SU-DHL-6 (cell line): ENCODE measurements at regions not wholly inside any gene's neighbourhood (a gene's known extent, or its start where the extent isn't known, plus 50 kb on each side); places are given as distances from the start of the nearest gene placed in this dataset.

Experiments
- H2AFZ ChIP-seq: fragments of 200-600 bp; sonication (generic); 2 replicates; pipeline ENCODE4 v1.6.1; 2014; ENCODE audit warnings: low read depth, mild to moderate bottlenecking, moderate library complexity, mixed read lengths, antibody characterized with exemption, low read length; ENCODE audit not compliant: severe bottlenecking
- H3F3A ChIP-seq: fragments of 200-600 bp; shearing (Covaris generic); 2 replicates; pipeline ENCODE4 v1.6.0; 2016; ENCODE audit warnings: antibody characterized with exemption, mild to moderate bottlenecking; ENCODE audit not compliant: insufficient read depth
- H3K27ac ChIP-seq: fragments of 200-600 bp; sonication (generic); 2 replicates; pipeline ENCODE4 v1.5.1; 2016; ENCODE audit warnings: low read depth, mild to moderate bottlenecking, low read length, moderate library complexity, mixed read lengths
- H3K27me3 ChIP-seq: fragments of 200-600 bp; sonication (generic), shearing (Covaris generic); 2 replicates; pipeline ENCODE4 v1.6.0; 2014; ENCODE audit warnings: mild to moderate bottlenecking, low read length
- H3K36me3 ChIP-seq: fragments of 200-600 bp; sonication (generic); 2 replicates; pipeline ENCODE4 v1.6.1; 2014; ENCODE audit warnings: mild to moderate bottlenecking, low read length, mixed read lengths
- H3K4me2 ChIP-seq: fragments of 300-600, 200-600 bp; shearing (Covaris generic), sonication (generic); 2 replicates; pipeline ENCODE4 v1.6.0; 2014; ENCODE audit warnings: low read length, low read depth, mild to moderate bottlenecking; ENCODE audit not compliant: poor library complexity, severe bottlenecking
- H3K4me3 ChIP-seq: fragments of 200-600 bp; sonication (generic); 2 replicates; pipeline ENCODE4 v1.5.1; 2014; ENCODE audit warnings: antibody characterized with exemption, low read length, mild to moderate bottlenecking, mixed read lengths; ENCODE audit not compliant: insufficient read depth, poor library complexity, severe bottlenecking
- H3K79me2 ChIP-seq: fragments of 200-600 bp; sonication (generic); 2 replicates; pipeline ENCODE4 v1.6.1; 2014; ENCODE audit warnings: mild to moderate bottlenecking, low read length, moderate library complexity; ENCODE audit not compliant: insufficient read depth
- H3K9ac ChIP-seq: fragments of 200-600 bp; sonication (generic); 2 replicates; pipeline ENCODE4 v1.7.0; 2014; ENCODE audit warnings: mild to moderate bottlenecking, low read length
- H3K9me2 ChIP-seq: fragments of 200-600 bp; sonication (generic); replicated peaks from 2 replicates; pipeline ENCODE4 v1.6.1; 2014; ENCODE audit warnings: low read length; ENCODE audit not compliant: insufficient read depth
- H3K9me3 ChIP-seq: fragments of 200-600 bp; sonication (generic); 2 replicates; pipeline ENCODE4 v1.6.1; 2014; ENCODE audit warnings: low read length, mixed read lengths; ENCODE audit not compliant: insufficient read depth
- H4K20me1 ChIP-seq: fragments of 200-600 bp; sonication (generic); 2 replicates; pipeline ENCODE4 v1.6.1; 2014; ENCODE audit warnings: low read depth, mild to moderate bottlenecking, antibody characterized with exemption, low read length, moderate library complexity, mixed read lengths
- CTCF ChIP-seq: fragments of 200-600 bp; sonication (generic); IDR thresholded peaks from one replicate; pipeline ENCODE4 v1.5.1; 2017; ENCODE audit warnings: antibody characterized with exemption, mild to moderate bottlenecking, low read length, moderate library complexity; ENCODE audit not compliant: insufficient read depth, poor library complexity, severe bottlenecking
- EZH2phosphoT487 ChIP-seq: fragments of 200-600 bp; sonication (generic), shearing (Covaris generic); conservative IDR thresholded peaks from 2 replicates; pipeline ENCODE4 v1.6.1; 2018; ENCODE audit warnings: mild to moderate bottlenecking, antibody characterized with exemption, low read length, moderate library complexity, mixed read lengths

DNA sequence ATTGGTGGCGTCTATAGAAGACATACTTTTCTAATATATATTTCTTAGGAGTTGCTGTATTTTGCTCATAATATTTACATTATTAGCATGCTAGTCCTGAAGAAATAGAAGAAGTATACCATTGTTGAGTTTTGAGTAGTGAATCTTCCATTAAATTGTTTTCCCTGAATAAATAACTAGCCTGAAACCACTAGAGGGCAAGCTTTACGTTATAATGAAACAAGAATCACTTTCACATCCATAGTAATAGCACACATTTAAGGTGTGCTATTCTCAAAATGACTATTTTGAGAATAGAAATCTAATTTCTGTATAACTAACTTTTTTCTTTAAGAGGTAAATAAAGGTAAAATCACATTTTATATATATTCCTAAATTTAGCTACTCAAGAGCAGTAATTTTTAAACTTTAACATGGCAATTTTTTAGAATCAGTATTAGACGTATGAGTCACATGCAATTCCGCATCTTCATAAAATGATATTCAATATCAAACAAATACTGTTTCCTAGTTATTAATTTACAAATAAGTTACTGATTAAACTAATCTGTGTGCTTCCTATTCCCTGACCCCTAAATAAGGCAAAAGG is 213.2 kb upstream of the MANEA start:
- no peaks in the 10 kb centered on the region for H3K9me3 ChIP-seq
- H3K27me3 ChIP-seq = no peaks in the 10 kb centered on the region
- H3K36me3 ChIP-seq = no peaks in the 10 kb centered on the region
- no peaks in the 10 kb centered on the region for H3K9me2 ChIP-seq
- no peak overlapping the region for H3K4me2 ChIP-seq
- no peak overlapping the region for H2AFZ ChIP-seq
- no peak overlapping the region for H3K9ac ChIP-seq
- no peak overlapping the region for H3K4me3 ChIP-seq
- no peaks in the 10 kb centered on the region; the same call in 1 of the 2 replicates for H4K20me1 ChIP-seq
- H3F3A ChIP-seq = no peaks in the 10 kb centered on the region
- H3K27ac ChIP-seq = no peak overlapping the region
- H3K79me2 ChIP-seq = no peaks in the 10 kb centered on the region
- TF ChIP-seq EZH2phosphoT487 (no peak), CTCF (peak; percentile 36)

- H4K20me1 ChIP-seq = no peaks in the 10 kb centered on the region; the same call in 1 of the 2 replicates
- no peak overlapping the region for H3K4me2 ChIP-seq
- no peak overlapping the region for H3K9ac ChIP-seq
- no peak overlapping the region for H3K27ac ChIP-seq
- no peaks in the 10 kb centered on the region for H3K9me2 ChIP-seq
- H3K4me3 ChIP-seq = no peak overlapping the region
- H3F3A ChIP-seq = no peaks in the 10 kb centered on the region
- no peaks in the 10 kb centered on the region for H3K9me3 ChIP-seq
- TF ChIP-seq CTCF = no peak
- no peak for TF ChIP-seq EZH2phosphoT487
- H3K79me2 ChIP-seq = no peaks in the 10 kb centered on the region
- no peaks in the 10 kb centered on the region for H3K36me3 ChIP-seq
- H3K27me3 ChIP-seq = no peaks in the 10 kb centered on the region
- H2AFZ ChIP-seq = no peak overlapping the region
Observed at GRCh38 chr6:95365454-95365853, 211.9 kb upstream of the MANEA start.

DNA sequence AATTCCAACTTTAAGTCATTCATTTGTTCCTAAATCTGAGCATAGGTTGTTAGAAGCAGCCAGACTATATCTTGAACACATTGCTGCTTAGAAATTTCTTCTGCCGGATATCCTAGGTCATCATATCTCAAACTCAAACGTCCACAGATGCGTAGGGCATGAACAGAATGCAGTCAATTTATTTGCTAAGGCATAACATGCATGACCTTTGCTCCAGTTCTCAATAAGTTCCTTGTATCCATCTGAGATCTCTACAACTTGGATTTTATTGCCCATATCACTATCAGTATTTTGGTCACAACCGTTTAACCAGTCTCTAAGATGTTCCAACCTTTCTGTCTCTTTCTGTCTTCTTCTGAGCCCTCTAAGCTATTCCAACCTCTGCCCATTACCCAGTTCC is 210.9 kb upstream of the MANEA start:
- H3K27me3 ChIP-seq = no peaks in the 10 kb centered on the region
- H3K9ac ChIP-seq = no peak overlapping the region
- H3F3A ChIP-seq = no peaks in the 10 kb centered on the region
- no peak for TF ChIP-seq CTCF
- TF ChIP-seq EZH2phosphoT487 = no peak
- no peak overlapping the region for H3K27ac ChIP-seq
- H4K20me1 ChIP-seq = no peaks in the 10 kb centered on the region; the same call in 1 of the 2 replicates
- H3K4me2 ChIP-seq = no peak overlapping the region
- no peaks in the 10 kb centered on the region for H3K79me2 ChIP-seq
- no peaks in the 10 kb centered on the region for H3K9me3 ChIP-seq
- no peak overlapping the region for H3K4me3 ChIP-seq
- no peak overlapping the region for H2AFZ ChIP-seq
- H3K36me3 ChIP-seq = no peaks in the 10 kb centered on the region
- H3K9me2 ChIP-seq = no peaks in the 10 kb centered on the region
